ENCODE measurements at regions not wholly inside any gene's neighbourhood (a gene's known extent, or its start where the extent isn't known, plus 50 kb on each side); places are given as distances from the start of the nearest gene placed in this dataset.

GRCh38 chr18:24659827-24660720 is 199.6 kb downstream of the HRH4 start:
- no peak for TF ChIP-seq GATA2 (IDR thresholded peaks at IDR 0.05; ENCODE audit: low read depth, low read length)
- TF ChIP-seq GATA3 (IDR thresholded peaks at IDR 0.05; ENCODE audit: low read depth, low read length): no peak
